ENCODE measurements at regions not wholly inside any gene's neighbourhood (a gene's known extent, or its start where the extent isn't known, plus 50 kb on each side); places are given as distances from the start of the nearest gene placed in this dataset.
"Not testable (repeated sequence)": the region's sequence is repeated elsewhere in the genome, so short reads cannot be mapped to it uniquely, and the experiment has no call there.

DNA sequence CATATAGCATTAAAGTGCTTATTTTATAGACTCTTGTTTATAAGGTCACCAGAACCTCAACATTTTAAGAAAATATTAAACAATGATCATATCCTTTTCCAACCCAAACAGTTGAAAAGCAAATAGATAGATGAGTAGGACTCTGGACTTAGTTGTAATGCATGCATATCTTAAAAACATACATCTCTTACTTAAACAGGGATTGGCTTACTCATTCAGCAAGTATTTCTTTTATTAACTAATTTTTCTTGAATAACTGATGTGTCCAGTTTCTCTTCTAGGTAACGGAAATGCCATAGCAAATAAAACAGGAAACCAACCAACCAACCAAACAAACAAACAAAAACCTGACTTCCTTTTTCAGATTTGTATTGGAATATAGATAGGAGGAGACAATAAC, 70.9 kb upstream of the NBPF4 start:
- DNase-seq (ENCODE audit: low read depth), result no peak
- in situ Hi-C loops (cut with HindIII; ENCODE audit: low sequenced_read_pairs), result no loop called here
- H3K4me3 ChIP-seq (ENCODE audit: low read depth, low read length), result no peak overlapping the region
- TF ChIP-seq CTCF (IDR thresholded peaks at IDR 0.05; ENCODE audit: low read depth, low read length, missing control alignments), result no peak

- in situ Hi-C loops (cut with HindIII; ENCODE audit: low sequenced_read_pairs), result no loop called here
- DNase-seq (ENCODE audit: low read depth), result no peak
- no peak overlapping the region for H3K4me3 ChIP-seq (ENCODE audit: low read depth, low read length)
- no peak for TF ChIP-seq CTCF (IDR thresholded peaks at IDR 0.05; ENCODE audit: low read depth, low read length, missing control alignments)
Measured at GRCh38 chr1:108316545-108316944, 72.7 kb upstream of the NBPF4 start.

DNA sequence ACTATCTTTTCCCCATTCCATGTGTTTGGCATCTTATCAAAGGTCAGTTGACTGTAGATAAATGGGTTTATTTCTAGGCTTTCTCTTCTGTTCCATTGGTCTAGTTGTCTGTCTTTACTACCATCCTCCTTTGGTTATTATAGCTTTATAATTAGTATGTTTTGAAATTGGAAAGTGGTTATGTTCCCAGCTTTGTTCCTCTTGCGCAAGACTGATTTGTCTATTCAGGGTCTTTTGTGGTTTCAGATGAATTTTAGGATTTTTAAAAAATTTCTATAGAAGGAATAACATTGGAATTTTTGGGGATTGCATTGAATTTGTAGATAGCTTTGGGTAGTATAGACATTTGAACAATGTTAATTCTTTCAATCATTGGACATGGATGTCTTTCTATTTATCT, 77.0 kb upstream of the NBPF4 start:
- TF ChIP-seq CTCF (IDR thresholded peaks at IDR 0.05; ENCODE audit: low read depth, low read length, missing control alignments), result no peak
- no peak for DNase-seq (ENCODE audit: low read depth)
- in situ Hi-C loops (cut with HindIII; ENCODE audit: low sequenced_read_pairs), result no loop called here
- no peak overlapping the region for H3K4me3 ChIP-seq (ENCODE audit: low read depth, low read length)

- in situ Hi-C loops (cut with HindIII; ENCODE audit: low sequenced_read_pairs); DNase-seq (ENCODE audit: low read depth); H3K4me3 ChIP-seq (ENCODE audit: low read depth, low read length): not testable (repeated sequence)
Measured at GRCh38 chr1:108325338-108325737, 81.5 kb upstream of the NBPF4 start.

DNA sequence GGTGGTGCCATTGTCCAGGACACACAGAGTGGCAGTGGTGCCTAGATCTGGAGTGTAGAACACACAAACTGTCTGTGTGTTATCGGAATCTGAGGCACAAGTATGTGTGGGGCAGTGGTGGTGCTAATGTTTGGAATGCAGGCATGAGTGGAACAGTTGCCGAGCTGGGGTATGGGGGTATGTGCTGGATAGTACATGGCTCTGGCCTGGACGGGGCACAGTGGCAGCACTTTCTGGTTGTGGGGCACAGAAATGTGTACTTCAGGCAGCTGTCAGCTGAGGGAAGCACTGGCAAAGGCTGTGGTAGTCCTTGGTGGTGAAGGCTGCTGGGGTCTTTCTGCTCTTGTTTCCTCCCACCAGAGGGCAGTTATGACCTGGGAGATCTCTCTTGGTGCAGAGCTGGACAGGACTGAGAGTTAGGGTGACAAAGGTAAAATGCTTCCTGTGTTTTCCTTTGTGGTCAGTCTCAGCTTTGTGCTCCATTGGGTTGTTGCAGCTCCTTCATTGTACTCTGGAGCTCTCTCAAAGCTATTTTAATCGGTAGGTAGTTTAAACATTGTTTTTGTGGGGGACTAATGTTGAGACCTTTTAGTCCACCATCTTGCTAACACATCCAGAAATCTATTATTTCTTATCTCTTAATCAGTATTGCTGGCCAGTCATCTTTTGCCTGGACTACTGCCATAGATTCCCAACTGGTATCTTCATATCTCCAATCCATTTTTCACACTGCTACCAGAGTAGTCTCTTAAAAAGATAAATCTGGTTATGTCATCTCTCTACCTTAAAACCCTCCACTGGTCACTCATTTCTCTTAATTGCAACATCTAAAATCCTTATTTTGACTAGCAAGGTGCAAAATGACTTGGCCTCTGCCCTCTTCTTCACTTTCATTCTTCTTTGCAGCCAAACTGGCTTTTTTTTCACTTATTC, 83.9 kb upstream of the NBPF4 start:
- in situ Hi-C loops (cut with HindIII; ENCODE audit: low sequenced_read_pairs), result no loop called here
- DNase-seq (ENCODE audit: low read depth), result no peak
- TF ChIP-seq CTCF (IDR thresholded peaks at IDR 0.05; ENCODE audit: low read depth, low read length, missing control alignments), result peak; percentile 11
- no peak overlapping the region for H3K4me3 ChIP-seq (ENCODE audit: low read depth, low read length)

GRCh38 chr1:108345776-108346531, 102.1 kb upstream of the NBPF4 start:
- no peak for TF ChIP-seq CTCF (IDR thresholded peaks at IDR 0.05; ENCODE audit: low read depth, low read length, missing control alignments)
- no peak for DNase-seq (ENCODE audit: low read depth)
- in situ Hi-C loops (cut with HindIII; ENCODE audit: low sequenced_read_pairs), result no loop called here

GRCh38 chr1:108357802-108358201, 92.3 kb upstream of the NBPF6 start:
- no peak for DNase-seq (ENCODE audit: low read depth)
- TF ChIP-seq CTCF (IDR thresholded peaks at IDR 0.05; ENCODE audit: low read depth, low read length, missing control alignments), result no peak
- no peak overlapping the region for H3K4me3 ChIP-seq (ENCODE audit: low read depth, low read length)
- in situ Hi-C loops (cut with HindIII; ENCODE audit: low sequenced_read_pairs), result no loop called here

More at GRCh38 chr1:108345776-108346531, 102.1 kb upstream of the NBPF4 start:
- H3K4me3 ChIP-seq (ENCODE audit: low read depth, low read length), result no peak overlapping the region

- H3K4me3 ChIP-seq (ENCODE audit: low read depth, low read length); in situ Hi-C loops (cut with HindIII; ENCODE audit: low sequenced_read_pairs); DNase-seq (ENCODE audit: low read depth): not testable (repeated sequence)
Measured at GRCh38 chr1:108380059-108380832, 69.9 kb upstream of the NBPF6 start.

All from astrocyte of the cerebellum (primary cell).